Epithelial cell of esophagus (primary cell): ENCODE measurements at regions not wholly inside any gene's neighbourhood (a gene's known extent, or its start where the extent isn't known, plus 50 kb on each side); places are given as distances from the start of the nearest gene placed in this dataset.

Experiments
- DNase-seq: peaks from one replicate; pipeline ENCODE4 v3.0.0; 2010; ENCODE audit warnings: low read depth
- H3K4me3 ChIP-seq: 2 replicates; pipeline ENCODE4 v1.5.1; 2011; ENCODE audit warnings: mild to moderate bottlenecking, low read length, control low read depth
- CTCF ChIP-seq: IDR thresholded peaks from 2 replicates; pipeline ENCODE4 v1.5.1; 2011; ENCODE audit warnings: low read depth, mild to moderate bottlenecking, low read length, control low read depth, inconsistent platforms; ENCODE audit not compliant: insufficient read depth; ENCODE audit errors: missing control alignments

DNA sequence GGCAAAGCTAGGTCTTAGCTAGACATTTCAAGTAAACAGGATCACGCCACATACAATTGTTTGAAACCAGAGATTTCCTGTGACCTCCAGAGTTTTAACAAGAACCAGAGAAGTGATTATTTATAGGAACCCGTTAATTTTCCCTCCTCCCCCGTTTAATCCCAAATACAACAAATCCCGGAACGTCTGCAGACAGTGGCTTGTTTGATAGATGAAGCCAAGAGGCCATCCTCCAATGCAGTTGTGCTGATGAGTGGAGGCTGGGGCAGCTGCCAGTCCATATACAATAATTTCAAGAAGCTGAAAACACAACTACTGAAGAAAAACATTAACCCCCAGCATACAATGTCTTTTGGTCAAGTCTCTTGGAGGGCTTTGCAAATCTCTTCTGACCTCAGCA, 971.6 kb upstream of the ZNF722 start:
- no peak for TF ChIP-seq CTCF
- H3K4me3 ChIP-seq = no peak overlapping the region

DNA sequence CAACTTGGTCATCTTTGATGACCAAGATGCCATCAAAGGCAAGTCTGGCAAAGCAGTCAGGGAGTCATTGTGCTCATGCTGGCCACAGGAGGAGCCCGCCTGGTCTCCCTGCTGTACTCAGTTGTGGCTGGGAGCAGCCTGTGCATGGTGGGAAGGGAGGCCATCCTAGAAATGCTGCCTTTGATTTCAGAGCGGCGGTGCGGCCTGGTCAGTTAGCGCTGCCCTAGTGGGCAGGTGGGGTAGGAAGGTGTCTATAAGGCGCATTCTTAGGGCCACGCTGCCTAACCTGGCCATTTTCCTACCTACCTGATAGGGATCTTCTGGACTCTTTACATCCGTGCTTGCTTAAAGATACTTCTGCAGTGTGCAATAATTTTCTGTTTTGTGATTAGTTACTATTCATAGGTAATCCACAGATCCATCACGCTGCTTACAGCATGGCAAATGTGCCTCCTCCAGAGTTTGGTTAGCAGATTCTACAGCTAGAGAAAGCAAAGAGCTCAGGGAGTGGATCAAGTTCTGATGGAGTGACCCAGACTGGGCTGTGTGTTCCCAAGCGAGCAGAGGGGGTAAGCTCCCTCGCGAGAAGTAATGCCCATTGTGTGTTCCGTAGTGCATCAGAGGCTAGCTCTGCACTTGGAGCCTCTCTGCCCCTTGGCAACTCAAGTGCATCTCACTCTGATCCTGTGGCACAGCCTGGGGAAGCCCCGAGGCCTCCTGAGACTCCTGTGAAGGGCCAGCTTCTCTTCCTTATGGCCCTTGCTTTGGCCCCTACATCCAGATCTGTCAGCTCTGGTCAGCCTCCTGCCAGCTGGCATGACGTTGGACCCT, 970.1 kb upstream of the ZNF722 start:
- TF ChIP-seq CTCF = no peak
- H3K4me3 ChIP-seq = no peak overlapping the region
- DNase-seq = no peak

More for the DNA sequence above, 971.6 kb upstream of the ZNF722 start:
- DNase-seq = no peak

DNA sequence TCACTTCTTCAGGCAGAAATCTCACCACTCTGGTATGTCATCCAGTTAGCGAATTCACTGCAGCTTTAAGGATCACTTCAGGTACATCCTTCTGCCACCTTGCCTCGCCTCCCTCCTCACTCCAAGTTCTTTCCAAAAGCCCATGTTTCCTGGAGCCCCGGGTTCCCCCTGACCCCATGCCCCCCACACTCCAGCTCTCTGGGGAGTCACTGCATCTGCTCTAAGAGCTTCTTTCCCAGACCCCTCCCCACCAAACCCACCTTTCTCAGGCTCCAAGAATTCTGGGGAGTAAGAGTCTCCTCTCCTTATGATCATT, 969.5 kb upstream of the ZNF722 start:
- TF ChIP-seq CTCF = no peak
- no peak for DNase-seq
- no peak overlapping the region for H3K4me3 ChIP-seq

DNA sequence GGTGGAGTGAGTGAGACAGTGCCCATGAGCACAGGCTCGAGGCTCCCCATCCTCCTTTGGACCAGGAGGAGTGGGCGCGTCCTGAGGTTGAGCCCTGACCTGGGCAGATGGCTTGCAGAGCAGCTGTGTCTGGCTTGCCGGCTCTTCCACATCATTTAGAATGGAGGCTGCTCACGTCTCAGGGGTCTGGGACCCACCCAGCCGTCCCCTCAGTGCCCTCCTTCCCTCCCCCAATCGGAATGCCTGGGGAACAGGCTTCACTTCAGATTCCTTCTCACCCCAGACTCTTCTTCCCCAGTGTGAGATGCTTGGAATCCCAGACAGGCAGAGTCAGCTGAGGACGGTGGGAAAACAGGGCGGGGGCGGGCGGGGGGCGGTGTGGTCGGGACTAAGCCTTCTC, 968.6 kb upstream of the ZNF722 start:
- no peak overlapping the region for H3K4me3 ChIP-seq
- DNase-seq = no peak
- TF ChIP-seq CTCF = no peak

GRCh38 chr7:63031838-63032436, 966.7 kb upstream of the ZNF722 start:
- H3K4me3 ChIP-seq = no peak overlapping the region
- no peak for TF ChIP-seq CTCF
- DNase-seq = no peak

GRCh38 chr7:63037242-63037641, 961.4 kb upstream of the ZNF722 start:
- no peak for DNase-seq
- TF ChIP-seq CTCF = no peak
- H3K4me3 ChIP-seq = no peak overlapping the region

DNA sequence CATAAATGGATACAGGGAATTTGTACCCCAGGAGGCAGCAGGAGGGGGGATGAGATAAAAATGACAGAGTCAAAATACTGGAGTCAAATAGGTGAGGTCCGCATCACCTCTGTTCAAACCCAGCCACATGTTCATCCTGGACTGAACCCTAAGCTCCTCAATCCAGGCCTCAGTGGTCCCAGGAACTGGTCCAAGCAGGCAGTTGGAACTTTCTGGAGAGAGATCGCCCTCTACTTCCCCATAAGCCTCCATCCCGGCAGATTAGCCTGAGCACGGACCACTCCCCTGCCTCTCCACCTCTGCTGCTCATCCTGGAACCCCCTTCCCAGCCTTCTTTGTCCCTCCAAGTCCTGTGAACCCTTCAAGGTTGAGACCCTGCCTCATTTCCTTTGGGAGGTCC, 959.7 kb upstream of the ZNF722 start:
- no peak for TF ChIP-seq CTCF

More for the DNA sequence above, 959.7 kb upstream of the ZNF722 start:
- no peak overlapping the region for H3K4me3 ChIP-seq
- DNase-seq = no peak
